HepG2 (cell line): ENCODE measurements at regions not wholly inside any gene's neighbourhood (a gene's known extent, or its start where the extent isn't known, plus 50 kb on each side); places are given as distances from the start of the nearest gene placed in this dataset.

ENCODE experiments used
- ATAC-seq: fragments of 200-7000 bp; cut with Tn5 transposase; 3 replicates; pipeline ENCODE4 v1.9.1; 2020; ENCODE audit warnings: mild to moderate bottlenecking, moderate library complexity
- BruUV-seq: library from RNA; stranded (reverse); fragments of 400-500 nt; replicated peaks from 2 replicates; lab custom pipeline; 2021; lab: Mats Ljungman, UMichigan
- CTCF ChIA-PET: fragments of 300-600 bp; formaldehyde crosslinking; extraction: SDS; loops from one replicate; lab custom pipeline; 2021; ENCODE audit warnings: low total read pairs, inconsistent platforms, low intra/inter-chr PET ratio; lab: Yijun Ruan, JAX
- POLR2A ChIA-PET: fragments of 350-600 bp; sonication (Branson Sonifier 250); formaldehyde crosslinking; loops from one replicate; lab custom pipeline; 2020; ENCODE audit warnings: antibody characterized with exemption, inconsistent platforms; lab: Yijun Ruan, JAX
- DNase-seq: peaks from one replicate; pipeline ENCODE4 v3.0.0-alpha.2; 2015; ENCODE audit warnings: low spot score
- FAIRE-seq: peaks from 3 replicates; lab custom pipeline; 2011; peaks lifted over from hg19 to GRCh38; lab: Jason Lieb, UNC
- H2AFZ ChIP-seq: one replicate; pipeline ENCODE4 v1.6.1; 2011; ENCODE audit warnings: low read length, inconsistent platforms
- H3K27ac ChIP-seq: fragments of 300-600 bp; 3 replicates; pipeline ENCODE4 v1.8.0; 2011; ENCODE audit warnings: mixed run types, mild to moderate bottlenecking, mixed read lengths, low read length, inconsistent platforms; ENCODE audit not compliant: insufficient read depth; ENCODE audit errors: extremely low read length
- H3K27me3 ChIP-seq, 2 experiments: fragments of 200-600 bp in 1 of 2; 2 replicates in 1 of 2; 3 replicates in 1 of 2; pipeline versions ENCODE4 v1.6.0 to v1.8.0; 2011; ENCODE audit warnings: low read length in 2 of 2, mild to moderate bottlenecking in 2 of 2, moderate library complexity in 2 of 2, inconsistent platforms in 1 of 2; ENCODE audit not compliant: insufficient read depth in 2 of 2, control insufficient read depth in 1 of 2
- H3K36me3 ChIP-seq, 2 experiments: fragments of 200-600 bp in 1 of 2; replicated peaks in 1 of 2; 2 replicates in 1 of 2; 3 replicates in 1 of 2; pipeline versions ENCODE4 v1.5.1 to v1.8.0; 2011; ENCODE audit warnings: low read length in 2 of 2, inconsistent platforms in 1 of 2; ENCODE audit not compliant: insufficient read depth in 2 of 2, control insufficient read depth in 1 of 2
- H3K4me1 ChIP-seq: 2 replicates; pipeline ENCODE4 v1.5.1; 2012; ENCODE audit warnings: low read length, inconsistent platforms; ENCODE audit not compliant: insufficient read depth
- H3K4me2 ChIP-seq: 2 replicates; pipeline ENCODE4 v1.6.0; 2011; ENCODE audit warnings: low read depth, low read length, inconsistent platforms
- H3K4me3 ChIP-seq, 3 experiments: fragments of 200-600 bp in 1 of 3; sonication (generic), shearing (Covaris generic) in 1 of 3; replicated peaks in 1 of 3; 2 replicates each; pipeline ENCODE4 v1.5.1; 2011 to 2016; ENCODE audit warnings: low read length in 3 of 3, inconsistent platforms in 2 of 3, low read depth in 2 of 3, mild to moderate bottlenecking in 2 of 3, control low read depth in 1 of 3, mixed read lengths in 1 of 3; ENCODE audit not compliant: insufficient read depth in 1 of 3
- H3K79me2 ChIP-seq: one replicate; pipeline ENCODE4 v1.6.1; 2011; ENCODE audit warnings: low read length, inconsistent platforms; ENCODE audit not compliant: insufficient read depth
- H3K9ac ChIP-seq: 2 replicates; pipeline ENCODE4 v1.6.0; 2011; ENCODE audit warnings: mild to moderate bottlenecking, low read depth, low read length, inconsistent platforms; ENCODE audit not compliant: insufficient read depth
- H3K9me3 ChIP-seq: 2 replicates; pipeline ENCODE4 v1.5.1; 2012; ENCODE audit warnings: mild to moderate bottlenecking, low read length
- H4K20me1 ChIP-seq: 2 replicates; pipeline ENCODE4 v1.6.0; 2011; ENCODE audit warnings: inconsistent platforms, mild to moderate bottlenecking, low read length, moderate library complexity; ENCODE audit not compliant: insufficient read depth
- AHDC1 ChIP-seq: sonication (generic); formaldehyde crosslinking; IDR thresholded peaks from 2 replicates; pipeline ENCODE4 v1.5.1; 2020; ENCODE audit warnings: mild to moderate bottlenecking, missing genetic modification reagents, borderline replicate concordance
- GABPB1 ChIP-seq: IDR thresholded peaks from 2 replicates; pipeline ENCODE4 v1.6.1; 2016; ENCODE audit warnings: mild to moderate bottlenecking, missing genetic modification reagents, moderate library complexity, missing compliant biosample characterization
- GZF1 ChIP-seq: sonication (generic); formaldehyde crosslinking; IDR thresholded peaks from 2 replicates; pipeline ENCODE4 v1.5.1; 2020; ENCODE audit warnings: mild to moderate bottlenecking, missing genetic modification reagents
- IRX3 ChIP-seq: sonication (generic); formaldehyde crosslinking; IDR thresholded peaks from 2 replicates; pipeline ENCODE4 v1.8.1; 2023; ENCODE audit warnings: mild to moderate bottlenecking, low read depth, missing genetic modification reagents, borderline replicate concordance
- SIN3A ChIP-seq: IDR thresholded peaks from 2 replicates; pipeline ENCODE4 v1.6.1; 2011; ENCODE audit warnings: low read depth, mild to moderate bottlenecking, control low read depth, low read length, borderline replicate concordance
- SP140L ChIP-seq: sonication (generic); formaldehyde crosslinking; IDR thresholded peaks from 2 replicates; pipeline ENCODE4 v1.4.0; 2020; ENCODE audit warnings: missing genetic modification reagents, borderline replicate concordance
- YEATS4 ChIP-seq: sonication (generic); formaldehyde crosslinking; IDR thresholded peaks from 2 replicates; pipeline ENCODE4 v1.4.0; 2020; ENCODE audit warnings: missing genetic modification reagents, borderline replicate concordance
- ZNF709 ChIP-seq: sonication (generic); formaldehyde crosslinking; IDR thresholded peaks from 2 replicates; pipeline ENCODE4 v1.5.0; 2020; ENCODE audit warnings: mild to moderate bottlenecking, missing genetic modification reagents
- ZNF883 ChIP-seq: sonication (generic); formaldehyde crosslinking; IDR thresholded peaks from 2 replicates; pipeline ENCODE4 v1.5.1; 2020; ENCODE audit warnings: mild to moderate bottlenecking, missing genetic modification reagents; ENCODE audit errors: not compliant biosample characterization
- in situ Hi-C: cut with HindIII; loops from 2 replicates; pipeline ENCODE4 v1.10.0; 2017; ENCODE audit warnings: low pct_unique_long_range_greater_than_20kb; ENCODE audit not compliant: extremely low pct_ligation_motif_present
- intact Hi-C: fragments of 100-400 bp; cut with micrococcal nuclease; formaldehyde crosslinking; loops from one replicate; pipeline ENCODE4 v1.10.0; 2022; ENCODE audit not compliant: unreplicated experiment
- TF ChIP-seq, protein P1 (sequence below): sonication (generic); formaldehyde crosslinking; IDR thresholded peaks from 2 replicates; pipeline ENCODE4 v1.5.1; 2020; ENCODE audit warnings: missing genetic modification reagents, mild to moderate bottlenecking, borderline replicate concordance
- TF ChIP-seq, protein P2 (sequence below): sonication (generic); formaldehyde crosslinking; IDR thresholded peaks from 2 replicates; pipeline ENCODE4 v1.4.0; 2020; ENCODE audit warnings: missing genetic modification reagents
- TF ChIP-seq, protein P3 (sequence below): fragments of 450-650 bp; IDR thresholded peaks from 2 replicates; pipeline ENCODE4 v1.6.1; 2016
- TF ChIP-seq, protein P4 (sequence below): sonication (generic); formaldehyde crosslinking; IDR thresholded peaks from 2 replicates; pipeline ENCODE4 v1.4.0; 2020; ENCODE audit warnings: missing genetic modification reagents; ENCODE audit errors: not compliant biosample characterization

- no peak overlapping the region for H3K4me2 ChIP-seq
- H2AFZ ChIP-seq = no peak overlapping the region
- no peak overlapping the region for H3K27ac ChIP-seq
- ChIA-PET CTCF (no interaction called here), POLR2A (no interaction called here)
- no peak for DNase-seq
- no peaks in the 10 kb centered on the region for H3K9me3 ChIP-seq
- no peaks in the 10 kb centered on the region for H3K79me2 ChIP-seq
- no TSS peak for BruUV-seq
- no peaks in the 10 kb centered on the region for H4K20me1 ChIP-seq
- H3K9ac ChIP-seq = no peak overlapping the region
- in situ Hi-C loops (no loop called here), intact Hi-C loops (no loop called here)
- H3K4me3 ChIP-seq = no peak overlapping the region
- no peaks in the 10 kb centered on the region for H3K4me1 ChIP-seq
- no peak for ATAC-seq
- no peaks in the 10 kb centered on the region for H3K27me3 ChIP-seq
- H3K36me3 ChIP-seq = no peaks in the 10 kb centered on the region
- FAIRE-seq = no peak
- TF ChIP-seq ZNF883 (CRISPR knock-in tag) (no peak), SP140L (CRISPR knock-in tag) (no peak), ZNF709 (no peak), GABPB1 (CRISPR knock-in tag) (no peak), AHDC1 (CRISPR knock-in tag) (no peak), YEATS4 (CRISPR knock-in tag) (no peak), SIN3A (no peak), IRX3 (CRISPR knock-in tag) (no peak), GZF1 (CRISPR knock-in tag) (no peak)
- TF ChIP-seq, protein P1, sequence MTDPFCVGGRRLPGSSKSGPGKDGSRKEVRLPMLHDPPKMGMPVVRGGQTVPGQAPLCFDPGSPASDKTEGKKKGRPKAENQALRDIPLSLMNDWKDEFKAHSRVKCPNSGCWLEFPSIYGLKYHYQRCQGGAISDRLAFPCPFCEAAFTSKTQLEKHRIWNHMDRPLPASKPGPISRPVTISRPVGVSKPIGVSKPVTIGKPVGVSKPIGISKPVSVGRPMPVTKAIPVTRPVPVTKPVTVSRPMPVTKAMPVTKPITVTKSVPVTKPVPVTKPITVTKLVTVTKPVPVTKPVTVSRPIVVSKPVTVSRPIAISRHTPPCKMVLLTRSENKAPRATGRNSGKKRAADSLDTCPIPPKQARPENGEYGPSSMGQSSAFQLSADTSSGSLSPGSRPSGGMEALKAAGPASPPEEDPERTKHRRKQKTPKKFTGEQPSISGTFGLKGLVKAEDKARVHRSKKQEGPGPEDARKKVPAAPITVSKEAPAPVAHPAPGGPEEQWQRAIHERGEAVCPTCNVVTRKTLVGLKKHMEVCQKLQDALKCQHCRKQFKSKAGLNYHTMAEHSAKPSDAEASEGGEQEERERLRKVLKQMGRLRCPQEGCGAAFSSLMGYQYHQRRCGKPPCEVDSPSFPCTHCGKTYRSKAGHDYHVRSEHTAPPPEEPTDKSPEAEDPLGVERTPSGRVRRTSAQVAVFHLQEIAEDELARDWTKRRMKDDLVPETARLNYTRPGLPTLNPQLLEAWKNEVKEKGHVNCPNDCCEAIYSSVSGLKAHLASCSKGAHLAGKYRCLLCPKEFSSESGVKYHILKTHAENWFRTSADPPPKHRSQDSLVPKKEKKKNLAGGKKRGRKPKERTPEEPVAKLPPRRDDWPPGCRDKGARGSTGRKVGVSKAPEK (CRISPR knock-in tag) = no peak
- TF ChIP-seq, protein P2, sequence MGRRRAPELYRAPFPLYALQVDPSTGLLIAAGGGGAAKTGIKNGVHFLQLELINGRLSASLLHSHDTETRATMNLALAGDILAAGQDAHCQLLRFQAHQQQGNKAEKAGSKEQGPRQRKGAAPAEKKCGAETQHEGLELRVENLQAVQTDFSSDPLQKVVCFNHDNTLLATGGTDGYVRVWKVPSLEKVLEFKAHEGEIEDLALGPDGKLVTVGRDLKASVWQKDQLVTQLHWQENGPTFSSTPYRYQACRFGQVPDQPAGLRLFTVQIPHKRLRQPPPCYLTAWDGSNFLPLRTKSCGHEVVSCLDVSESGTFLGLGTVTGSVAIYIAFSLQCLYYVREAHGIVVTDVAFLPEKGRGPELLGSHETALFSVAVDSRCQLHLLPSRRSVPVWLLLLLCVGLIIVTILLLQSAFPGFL (CRISPR knock-in tag) = no peak
- TF ChIP-seq, protein P3, sequence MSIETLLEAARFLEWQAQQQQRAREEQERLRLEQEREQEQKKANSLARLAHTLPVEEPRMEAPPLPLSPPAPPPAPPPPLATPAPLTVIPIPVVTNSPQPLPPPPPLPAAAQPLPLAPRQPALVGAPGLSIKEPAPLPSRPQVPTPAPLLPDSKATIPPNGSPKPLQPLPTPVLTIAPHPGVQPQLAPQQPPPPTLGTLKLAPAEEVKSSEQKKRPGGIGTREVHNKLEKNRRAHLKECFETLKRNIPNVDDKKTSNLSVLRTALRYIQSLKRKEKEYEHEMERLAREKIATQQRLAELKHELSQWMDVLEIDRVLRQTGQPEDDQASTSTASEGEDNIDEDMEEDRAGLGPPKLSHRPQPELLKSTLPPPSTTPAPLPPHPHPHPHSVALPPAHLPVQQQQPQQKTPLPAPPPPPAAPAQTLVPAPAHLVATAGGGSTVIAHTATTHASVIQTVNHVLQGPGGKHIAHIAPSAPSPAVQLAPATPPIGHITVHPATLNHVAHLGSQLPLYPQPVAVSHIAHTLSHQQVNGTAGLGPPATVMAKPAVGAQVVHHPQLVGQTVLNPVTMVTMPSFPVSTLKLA = no peak
- TF ChIP-seq, protein P4, sequence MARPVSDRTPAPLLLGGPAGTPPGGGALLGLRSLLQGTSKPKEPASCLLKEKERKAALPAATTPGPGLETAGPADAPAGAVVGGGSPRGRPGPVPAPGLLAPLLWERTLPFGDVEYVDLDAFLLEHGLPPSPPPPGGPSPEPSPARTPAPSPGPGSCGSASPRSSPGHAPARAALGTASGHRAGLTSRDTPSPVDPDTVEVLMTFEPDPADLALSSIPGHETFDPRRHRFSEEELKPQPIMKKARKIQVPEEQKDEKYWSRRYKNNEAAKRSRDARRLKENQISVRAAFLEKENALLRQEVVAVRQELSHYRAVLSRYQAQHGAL (CRISPR knock-in tag) = no peak
Observed at GRCh38 chr13:76319921-76320320, 566.3 kb downstream of the KCTD12 start.
